ENCODE measurements at regions not wholly inside any gene's neighbourhood (a gene's known extent, or its start where the extent isn't known, plus 50 kb on each side); places are given as distances from the start of the nearest gene placed in this dataset.

DNA sequence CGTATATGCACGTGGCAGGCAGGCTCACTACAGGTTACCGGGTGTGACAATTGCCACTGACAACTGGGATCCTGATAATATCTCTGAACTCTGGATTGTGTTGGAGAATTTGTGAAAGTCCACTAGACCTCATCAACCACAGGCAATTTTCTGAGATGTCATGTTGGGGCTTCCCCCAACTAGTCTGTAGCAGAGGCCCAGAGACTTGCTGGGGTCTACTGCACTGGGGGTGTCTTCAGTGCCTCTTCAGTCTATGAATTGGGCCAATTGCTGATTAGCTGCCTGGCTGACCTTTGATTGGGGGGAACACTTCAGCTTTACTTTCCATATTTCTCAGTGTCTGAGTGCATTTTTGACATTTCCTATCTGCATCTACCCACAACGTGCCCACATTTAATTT, 201.5 kb downstream of the MTX2 start:
- TF ChIP-seq, protein P1, sequence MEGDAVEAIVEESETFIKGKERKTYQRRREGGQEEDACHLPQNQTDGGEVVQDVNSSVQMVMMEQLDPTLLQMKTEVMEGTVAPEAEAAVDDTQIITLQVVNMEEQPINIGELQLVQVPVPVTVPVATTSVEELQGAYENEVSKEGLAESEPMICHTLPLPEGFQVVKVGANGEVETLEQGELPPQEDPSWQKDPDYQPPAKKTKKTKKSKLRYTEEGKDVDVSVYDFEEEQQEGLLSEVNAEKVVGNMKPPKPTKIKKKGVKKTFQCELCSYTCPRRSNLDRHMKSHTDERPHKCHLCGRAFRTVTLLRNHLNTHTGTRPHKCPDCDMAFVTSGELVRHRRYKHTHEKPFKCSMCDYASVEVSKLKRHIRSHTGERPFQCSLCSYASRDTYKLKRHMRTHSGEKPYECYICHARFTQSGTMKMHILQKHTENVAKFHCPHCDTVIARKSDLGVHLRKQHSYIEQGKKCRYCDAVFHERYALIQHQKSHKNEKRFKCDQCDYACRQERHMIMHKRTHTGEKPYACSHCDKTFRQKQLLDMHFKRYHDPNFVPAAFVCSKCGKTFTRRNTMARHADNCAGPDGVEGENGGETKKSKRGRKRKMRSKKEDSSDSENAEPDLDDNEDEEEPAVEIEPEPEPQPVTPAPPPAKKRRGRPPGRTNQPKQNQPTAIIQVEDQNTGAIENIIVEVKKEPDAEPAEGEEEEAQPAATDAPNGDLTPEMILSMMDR (IDR thresholded peaks at IDR 0.05) = no peak
- no peak for TF ChIP-seq POLR2A (IDR thresholded peaks at IDR 0.05)

Measured in Peyer's patch (tissue), 4 donors.